SK-N-SH treated with all-trans-retinoic acid at 6 μM for 48 hours (cell line): ENCODE measurements at regions not wholly inside any gene's neighbourhood (a gene's known extent, or its start where the extent isn't known, plus 50 kb on each side); places are given as distances from the start of the nearest gene placed in this dataset.

Source experiments
- ARNTL ChIP-seq: fragments of 450-650 bp; formaldehyde crosslinking; IDR thresholded peaks from 2 replicates; pipeline ENCODE4 v1.5.0; 2020; ENCODE audit warnings: low read depth, mild to moderate bottlenecking, moderate library complexity, borderline replicate concordance
- GLIS3 ChIP-seq: fragments of 250-450 bp; sonication (Bioruptor Pico); IDR thresholded peaks from 2 replicates; pipeline ENCODE4 v1.5.0; 2020; ENCODE audit warnings: mild to moderate bottlenecking, moderate library complexity
- ISL1 ChIP-seq: fragments of 250-450 bp; sonication (Bioruptor Pico); IDR thresholded peaks from 2 replicates; pipeline ENCODE4 v2.1.2; 2022; ENCODE audit warnings: mild to moderate bottlenecking, moderate library complexity
- OSR1 ChIP-seq: fragments of 250-450 bp; sonication (Bioruptor Pico); IDR thresholded peaks from 2 replicates; pipeline ENCODE4 v1.8.0; 2022; ENCODE audit warnings: moderate library complexity, mild to moderate bottlenecking, inconsistent platforms
- PPARA ChIP-seq: fragments of 250-450 bp; sonication (Bioruptor Pico); IDR thresholded peaks from 2 replicates; pipeline ENCODE4 v1.5.0; 2020; ENCODE audit warnings: mild to moderate bottlenecking, borderline replicate concordance
- TOX ChIP-seq: fragments of 250-450 bp; sonication (Bioruptor Pico); IDR thresholded peaks from 2 replicates; pipeline ENCODE4 v1.8.0; 2021; ENCODE audit warnings: mild to moderate bottlenecking, moderate library complexity, borderline replicate concordance
- TSHZ2 ChIP-seq: fragments of 250-450 bp; sonication (Bioruptor Pico); IDR thresholded peaks from 2 replicates; pipeline ENCODE4 v1.5.0; 2020; ENCODE audit warnings: mild to moderate bottlenecking, moderate library complexity
- ZNF565 ChIP-seq: fragments of 450-650 bp; formaldehyde crosslinking; conservative IDR thresholded peaks from 2 replicates; pipeline ENCODE4 v1.5.0; 2020; ENCODE audit warnings: low read depth, mild to moderate bottlenecking, moderate library complexity
- ZNF8 ChIP-seq: fragments of 450-650 bp; formaldehyde crosslinking; IDR thresholded peaks from 2 replicates; pipeline ENCODE4 v1.5.0; 2020; ENCODE audit warnings: mild to moderate bottlenecking, moderate library complexity

DNA sequence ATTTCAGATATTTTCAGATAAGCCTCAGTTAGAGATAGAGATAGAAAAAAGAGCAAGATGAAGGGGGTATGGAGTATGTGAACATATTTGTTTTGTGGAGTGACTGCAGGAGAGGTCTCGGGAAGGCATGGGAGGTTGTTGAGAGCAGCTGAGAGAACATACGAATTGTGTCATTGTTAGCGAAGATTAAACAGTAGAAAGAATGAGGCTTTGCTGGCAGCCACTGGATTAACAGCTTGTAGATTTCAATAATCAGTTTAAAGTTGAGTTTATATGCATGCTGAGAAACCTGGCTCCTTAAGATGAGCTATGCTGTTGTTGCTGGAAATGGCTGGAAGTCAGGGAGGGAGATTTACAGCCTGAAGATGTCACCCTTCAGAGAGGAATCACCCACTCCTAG, 100.9 kb upstream of the SORCS3 start:
- no peak for TF ChIP-seq ISL1
- no peak for TF ChIP-seq GLIS3
- no peak for TF ChIP-seq TOX (CRISPR knock-in tag)
- no peak for TF ChIP-seq ZNF8 (CRISPR knock-in tag)
- no peak for TF ChIP-seq ARNTL (CRISPR knock-in tag)
- no peak for TF ChIP-seq OSR1
- no peak for TF ChIP-seq TSHZ2
- no peak for TF ChIP-seq PPARA (CRISPR knock-in tag)
- TF ChIP-seq ZNF565 (CRISPR knock-in tag): no peak
